HepG2 (cell line): ENCODE measurements at regions not wholly inside any gene's neighbourhood (a gene's known extent, or its start where the extent isn't known, plus 50 kb on each side); places are given as distances from the start of the nearest gene placed in this dataset.

Experiments used
- ATAC-seq: fragments of 200-7000 bp; cut with Tn5 transposase; 3 replicates; pipeline ENCODE4 v1.9.1; 2020; ENCODE audit warnings: mild to moderate bottlenecking, moderate library complexity
- BruUV-seq: library from RNA; stranded (reverse); fragments of 400-500 nt; replicated peaks from 2 replicates; lab custom pipeline; 2021; lab: Mats Ljungman, UMichigan
- CTCF ChIA-PET: fragments of 300-600 bp; formaldehyde crosslinking; extraction: SDS; loops from one replicate; lab custom pipeline; 2021; ENCODE audit warnings: low total read pairs, inconsistent platforms, low intra/inter-chr PET ratio; lab: Yijun Ruan, JAX
- POLR2A ChIA-PET: fragments of 350-600 bp; sonication (Branson Sonifier 250); formaldehyde crosslinking; loops from one replicate; lab custom pipeline; 2020; ENCODE audit warnings: antibody characterized with exemption, inconsistent platforms; lab: Yijun Ruan, JAX
- DNase-seq: peaks from one replicate; pipeline ENCODE4 v3.0.0-alpha.2; 2015; ENCODE audit warnings: low spot score
- FAIRE-seq: peaks from 3 replicates; lab custom pipeline; 2011; peaks lifted over from hg19 to GRCh38; lab: Jason Lieb, UNC
- H2AFZ ChIP-seq: one replicate; pipeline ENCODE4 v1.6.1; 2011; ENCODE audit warnings: low read length, inconsistent platforms
- H3K27ac ChIP-seq: fragments of 300-600 bp; 3 replicates; pipeline ENCODE4 v1.8.0; 2011; ENCODE audit warnings: mixed run types, mild to moderate bottlenecking, mixed read lengths, low read length, inconsistent platforms; ENCODE audit not compliant: insufficient read depth; ENCODE audit errors: extremely low read length
- H3K27me3 ChIP-seq, 2 experiments: fragments of 200-600 bp in 1 of 2; 2 replicates in 1 of 2; 3 replicates in 1 of 2; pipeline versions ENCODE4 v1.6.0 to v1.8.0; 2011; ENCODE audit warnings: low read length in 2 of 2, mild to moderate bottlenecking in 2 of 2, moderate library complexity in 2 of 2, inconsistent platforms in 1 of 2; ENCODE audit not compliant: insufficient read depth in 2 of 2, control insufficient read depth in 1 of 2
- H3K36me3 ChIP-seq, 2 experiments: fragments of 200-600 bp in 1 of 2; replicated peaks in 1 of 2; 2 replicates in 1 of 2; 3 replicates in 1 of 2; pipeline versions ENCODE4 v1.5.1 to v1.8.0; 2011; ENCODE audit warnings: low read length in 2 of 2, inconsistent platforms in 1 of 2; ENCODE audit not compliant: insufficient read depth in 2 of 2, control insufficient read depth in 1 of 2
- H3K4me1 ChIP-seq: 2 replicates; pipeline ENCODE4 v1.5.1; 2012; ENCODE audit warnings: low read length, inconsistent platforms; ENCODE audit not compliant: insufficient read depth
- H3K4me2 ChIP-seq: 2 replicates; pipeline ENCODE4 v1.6.0; 2011; ENCODE audit warnings: low read depth, low read length, inconsistent platforms
- H3K4me3 ChIP-seq, 3 experiments: fragments of 200-600 bp in 1 of 3; sonication (generic), shearing (Covaris generic) in 1 of 3; replicated peaks in 1 of 3; 2 replicates each; pipeline ENCODE4 v1.5.1; 2011 to 2016; ENCODE audit warnings: low read length in 3 of 3, inconsistent platforms in 2 of 3, low read depth in 2 of 3, mild to moderate bottlenecking in 2 of 3, control low read depth in 1 of 3, mixed read lengths in 1 of 3; ENCODE audit not compliant: insufficient read depth in 1 of 3
- H3K79me2 ChIP-seq: one replicate; pipeline ENCODE4 v1.6.1; 2011; ENCODE audit warnings: low read length, inconsistent platforms; ENCODE audit not compliant: insufficient read depth
- H3K9ac ChIP-seq: 2 replicates; pipeline ENCODE4 v1.6.0; 2011; ENCODE audit warnings: mild to moderate bottlenecking, low read depth, low read length, inconsistent platforms; ENCODE audit not compliant: insufficient read depth
- H3K9me3 ChIP-seq: 2 replicates; pipeline ENCODE4 v1.5.1; 2012; ENCODE audit warnings: mild to moderate bottlenecking, low read length
- H4K20me1 ChIP-seq: 2 replicates; pipeline ENCODE4 v1.6.0; 2011; ENCODE audit warnings: inconsistent platforms, mild to moderate bottlenecking, low read length, moderate library complexity; ENCODE audit not compliant: insufficient read depth
- CHD4 ChIP-seq: fragments of 200-600 bp; sonication (generic); IDR thresholded peaks from 2 replicates; pipeline ENCODE4 v1.7.0; 2017; ENCODE audit warnings: mild to moderate bottlenecking, low read length, borderline replicate concordance
- FIP1L1 ChIP-seq: fragments of 200-400 bp; formaldehyde crosslinking; IDR thresholded peaks from 2 replicates; pipeline ENCODE4 v1.6.1; 2018; ENCODE audit warnings: low read depth, mild to moderate bottlenecking, low read length, moderate library complexity, borderline replicate concordance; ENCODE audit not compliant: insufficient read depth
- HOXA9 ChIP-seq: sonication (generic); formaldehyde crosslinking; IDR thresholded peaks from 2 replicates; pipeline ENCODE4 v1.8.1; 2022; ENCODE audit warnings: missing genetic modification reagents, mild to moderate bottlenecking, moderate library complexity, borderline replicate concordance
- KMT2B ChIP-seq: IDR thresholded peaks from 2 replicates; pipeline ENCODE4 v1.6.1; 2016; ENCODE audit warnings: missing genetic modification reagents, missing compliant biosample characterization
- RARG ChIP-seq: sonication (generic); formaldehyde crosslinking; IDR thresholded peaks from 2 replicates; pipeline ENCODE4 v1.4.0; 2020; ENCODE audit warnings: low read depth, mild to moderate bottlenecking, missing genetic modification reagents
- RNF2 ChIP-seq: fragments of 450-650 bp; conservative IDR thresholded peaks from 2 replicates; pipeline ENCODE4 v1.6.1; 2016; ENCODE audit warnings: low read depth
- SMAD3 ChIP-seq: sonication (generic); formaldehyde crosslinking; IDR thresholded peaks from 2 replicates; pipeline ENCODE4 v1.4.0; 2020; ENCODE audit warnings: missing genetic modification reagents
- SOX5 ChIP-seq: IDR thresholded peaks from 2 replicates; pipeline ENCODE4 v1.6.1; 2016; ENCODE audit warnings: borderline replicate concordance
- TFDP1 ChIP-seq: IDR thresholded peaks from 2 replicates; pipeline ENCODE4 v1.6.1; 2016; ENCODE audit warnings: missing compliant biosample characterization, missing genetic modification reagents, borderline replicate concordance
- TP53 ChIP-seq: sonication (generic); formaldehyde crosslinking; conservative IDR thresholded peaks from 2 replicates; pipeline ENCODE4 v1.4.0; 2020; ENCODE audit warnings: missing genetic modification reagents
- ZKSCAN8 ChIP-seq: IDR thresholded peaks from 2 replicates; pipeline ENCODE4 v1.6.1; 2016; ENCODE audit warnings: borderline replicate concordance, missing genetic modification reagents, missing compliant biosample characterization
- ZNF484 ChIP-seq: sonication (generic); formaldehyde crosslinking; IDR thresholded peaks from 2 replicates; pipeline ENCODE4 v1.5.1; 2020; ENCODE audit warnings: mild to moderate bottlenecking, low read depth, missing genetic modification reagents, borderline replicate concordance
- ZNF614 ChIP-seq: IDR thresholded peaks from 2 replicates; pipeline ENCODE4 v1.6.1; 2018; ENCODE audit warnings: missing biosample characterization, missing genetic modification reagents, inconsistent platforms, borderline replicate concordance
- ZNF687 ChIP-seq: sonication (generic); formaldehyde crosslinking; IDR thresholded peaks from 2 replicates; pipeline ENCODE4 v1.5.1; 2020; ENCODE audit warnings: mild to moderate bottlenecking, missing genetic modification reagents, moderate library complexity
- ZNF841 ChIP-seq: sonication (generic); formaldehyde crosslinking; IDR thresholded peaks from 2 replicates; pipeline ENCODE4 v1.8.1; 2023; ENCODE audit warnings: missing genetic modification reagents, borderline replicate concordance
- ZNF891 ChIP-seq: sonication (generic); formaldehyde crosslinking; IDR thresholded peaks from 2 replicates; pipeline ENCODE4 v1.5.0; 2020; ENCODE audit warnings: mild to moderate bottlenecking, missing genetic modification reagents
- WGBS: methylation state at CpG from one replicate; pipeline ENCODE4 v1.1.6; 2017; ENCODE audit warnings: low lambda C conversion rate; 5-methylcytosine and 5-hydroxymethylcytosine counted together
- in situ Hi-C: cut with HindIII; loops from 2 replicates; pipeline ENCODE4 v1.10.0; 2017; ENCODE audit warnings: low pct_unique_long_range_greater_than_20kb; ENCODE audit not compliant: extremely low pct_ligation_motif_present
- intact Hi-C: fragments of 100-400 bp; cut with micrococcal nuclease; formaldehyde crosslinking; loops from one replicate; pipeline ENCODE4 v1.10.0; 2022; ENCODE audit not compliant: unreplicated experiment

- TF ChIP-seq ZNF614 (CRISPR knock-in tag) (no peak), KMT2B (CRISPR knock-in tag) (no peak)
- TF ChIP-seq, all 625 proteins: peak for 0
Observed at GRCh38 chr11:62048100-62048499, 75.7 kb upstream of the INCENP start (continued).

- ATAC-seq (no peak), FAIRE-seq (no peak), DNase-seq (no peak)
- CTCF ChIA-PET = no interaction called here
- Histone ChIP-seq H2AFZ (no peak overlapping the region), H3K4me2 (no peak overlapping the region), H3K4me3 (no peak overlapping the region), H3K79me2 (no peaks in the 10 kb centered on the region), H4K20me1 (no peaks in the 10 kb centered on the region), H3K9me3 (no peaks in the 10 kb centered on the region), H3K36me3 (no peaks in the 10 kb centered on the region), H3K9ac (no peak overlapping the region), H3K4me1 (peaks cover 44% of the 10 kb centered on the region), H3K27ac (no peak overlapping the region), H3K27me3 (peaks cover 3 to 9% of the 10 kb centered on the region in 2 experiments; a peak in 4 of 5 replicates)
- no TSS peak for BruUV-seq
- intact Hi-C loops (no loop called here), in situ Hi-C loops (no loop called here)
- WGBS = 11% methylated on average over 6 of the region's 8 CpGs
- POLR2A ChIA-PET = interaction anchor here (0.8 to 1.7 kb wide), 3 partner anchors 73 to 142 kb away, joined by 3 to 4 read pairs (median 4); partner anchors contain the start of gene FTH1
- TF ChIP-seq TP53 (CRISPR knock-in tag) = no peak
- TF ChIP-seq RARG (CRISPR knock-in tag) = no peak
- TF ChIP-seq ZNF484 = no peak
- no peak for TF ChIP-seq HOXA9 (CRISPR knock-in tag)
- TF ChIP-seq RNF2 = no peak
- no peak for TF ChIP-seq FIP1L1
- no peak for TF ChIP-seq ZNF891 (CRISPR knock-in tag)
- TF ChIP-seq SMAD3 = no peak
- no peak for TF ChIP-seq SOX5 (CRISPR knock-in tag)
- no peak for TF ChIP-seq ZKSCAN8 (CRISPR knock-in tag)
- no peak for TF ChIP-seq ZNF687
- TF ChIP-seq ZNF841 (CRISPR knock-in tag) = no peak
- no peak for TF ChIP-seq TFDP1
- no peak for TF ChIP-seq CHD4
Observed at GRCh38 chr11:62046568-62047100, 77.2 kb upstream of the INCENP start.
